HCT116 (cell line): ENCODE measurements at regions not wholly inside any gene's neighbourhood (a gene's known extent, or its start where the extent isn't known, plus 50 kb on each side); places are given as distances from the start of the nearest gene placed in this dataset.

Experiments used
- ATAC-seq: fragments of 200-7000 bp; cut with Tn5 transposase; 2 replicates; pipeline ENCODE4 v1.9.1; 2020; ENCODE audit warnings: mild to moderate bottlenecking, moderate library complexity
- BruUV-seq: library from RNA; stranded (reverse); fragments of 400-500 nt; replicated peaks from 2 replicates; lab custom pipeline; 2021; lab: Mats Ljungman, UMichigan
- CTCF ChIA-PET: fragments of 300-600 bp; sonication (Branson Sonifier 250); formaldehyde crosslinking; loops from one replicate; lab custom pipeline; 2021; ENCODE audit warnings: antibody characterized with exemption; lab: Charles Lee
- POLR2A ChIA-PET: fragments of 300-600, 350-600 bp; sonication (Branson Sonifier 250); formaldehyde crosslinking; loops from one replicate; lab custom pipeline; 2021; ENCODE audit warnings: antibody characterized with exemption; lab: Charles Lee
- RAD21 ChIA-PET, 2 experiments: fragments of 300-600 bp; sonication (Branson Sonifier 250); formaldehyde crosslinking; loops; one replicate each; lab custom pipeline; 2023; ENCODE audit warnings: low total read pairs in 2 of 2; ENCODE audit not compliant: uncharacterized antibody in 2 of 2, unreplicated experiment in 2 of 2, low non-redundant PET in 1 of 2; lab: Charles Lee
- DNase-seq: peaks from one replicate; pipeline ENCODE4 v3.0.0-alpha.2; 2010; ENCODE audit warnings: low read depth, low spot score
- H2AFZ ChIP-seq: fragments of 200-600 bp; shearing (Covaris generic), sonication (generic); 2 replicates; pipeline ENCODE4 v1.6.1; 2017; ENCODE audit warnings: low read depth, mixed run types, mixed read lengths, antibody characterized with exemption, low read length; ENCODE audit not compliant: poor library complexity, severe bottlenecking
- H3K27ac ChIP-seq: 2 replicates; pipeline ENCODE4 v1.5.1; 2012; ENCODE audit warnings: low read depth, low read length
- H3K27me3 ChIP-seq: fragments of 200-600 bp; sonication (generic); 2 replicates; pipeline ENCODE4 v1.6.1; 2016; ENCODE audit warnings: mixed run types, low read length, mixed read lengths; ENCODE audit not compliant: insufficient read depth
- H3K36me3 ChIP-seq, 2 experiments: fragments of 200-500 bp in 1 of 2; fragments of 200-600 bp in 1 of 2; sonication (Bioruptor generic) in 1 of 2; sonication (generic) in 1 of 2; 2 replicates each; pipeline versions ENCODE4 v1.5.1 to v1.6.1; 2014 to 2016; ENCODE audit warnings: low read length in 2 of 2, inconsistent platforms in 1 of 2, mixed read lengths in 1 of 2, mixed run types in 1 of 2; ENCODE audit not compliant: insufficient read depth in 2 of 2, control insufficient read depth in 1 of 2
- H3K4me1 ChIP-seq, 2 experiments: fragments of 200-600 bp in 1 of 2; sonication (generic) in 1 of 2; 2 replicates each; pipeline versions ENCODE4 v1.5.1 to v1.6.1; 2012 to 2017; ENCODE audit warnings: low read length in 2 of 2, inconsistent platforms in 1 of 2, mild to moderate bottlenecking in 1 of 2, mixed read lengths in 1 of 2, mixed run types in 1 of 2, moderate library complexity in 1 of 2; ENCODE audit not compliant: insufficient read depth in 2 of 2, control insufficient read depth in 1 of 2
- H3K4me2 ChIP-seq: fragments of 200-600 bp; sonication (generic); 2 replicates; pipeline ENCODE4 v1.6.1; 2017; ENCODE audit warnings: mixed run types, low read length, mixed read lengths
- H3K4me3 ChIP-seq, 2 experiments: fragments of 200-600 bp in 1 of 2; sonication (generic) in 1 of 2; replicated peaks in 1 of 2; 2 replicates each; pipeline ENCODE4 v1.5.1; 2011 to 2016; ENCODE audit warnings: low read length in 2 of 2, control low read depth in 1 of 2, low read depth in 1 of 2, mild to moderate bottlenecking in 1 of 2, mixed read lengths in 1 of 2, mixed run types in 1 of 2
- H3K79me2 ChIP-seq: fragments of 200-600 bp; sonication (generic); 2 replicates; pipeline ENCODE4 v1.6.1; 2017; ENCODE audit warnings: mild to moderate bottlenecking, mixed run types, low read length, moderate library complexity, mixed read lengths; ENCODE audit not compliant: insufficient read depth
- H3K9ac ChIP-seq: fragments of 200-600 bp; sonication (generic); 2 replicates; pipeline ENCODE4 v1.6.1; 2016; ENCODE audit warnings: low read length, mixed read lengths
- H3K9me2 ChIP-seq: fragments of 200-600 bp; sonication (generic), shearing (Covaris generic); 2 replicates; pipeline ENCODE4 v1.6.1; 2017; ENCODE audit warnings: mixed run types, mild to moderate bottlenecking, moderate library complexity; ENCODE audit not compliant: insufficient read depth
- H3K9me3 ChIP-seq, 2 experiments: fragments of 200-500 bp in 1 of 2; fragments of 200-600 bp in 1 of 2; sonication (Bioruptor generic) in 1 of 2; sonication (generic) in 1 of 2; 2 replicates each; pipeline ENCODE4 v1.6.1; 2014 to 2017; ENCODE audit warnings: low read length in 2 of 2, mixed read lengths in 2 of 2, inconsistent platforms in 1 of 2, low read depth in 1 of 2, mild to moderate bottlenecking in 1 of 2, mixed run types in 1 of 2, moderate library complexity in 1 of 2; ENCODE audit not compliant: control insufficient read depth in 1 of 2, insufficient read depth in 1 of 2
- H4K20me1 ChIP-seq: fragments of 200-600 bp; sonication (generic), shearing (Covaris generic); 2 replicates; pipeline ENCODE4 v1.6.1; 2017; ENCODE audit warnings: mixed run types, mild to moderate bottlenecking, moderate library complexity; ENCODE audit not compliant: insufficient read depth
- CBX3 ChIP-seq: IDR thresholded peaks from 2 replicates; pipeline ENCODE4 v1.6.1; 2012; ENCODE audit warnings: low read depth
- CEBPB ChIP-seq: IDR thresholded peaks from 2 replicates; pipeline ENCODE4 v1.6.1; 2012; ENCODE audit warnings: low read depth
- EGR1 ChIP-seq: IDR thresholded peaks from 2 replicates; pipeline ENCODE4 v1.6.1; 2012; ENCODE audit warnings: low read depth
- EZH2phosphoT487 ChIP-seq: fragments of 200-600 bp; IDR thresholded peaks from 2 replicates; pipeline ENCODE4 v1.6.1; 2018; ENCODE audit warnings: antibody characterized with exemption, borderline replicate concordance
- FOSL1 ChIP-seq: IDR thresholded peaks from 2 replicates; pipeline ENCODE4 v1.6.1; 2012; ENCODE audit warnings: low read depth
- JUND ChIP-seq: IDR thresholded peaks from 2 replicates; pipeline ENCODE4 v1.6.1; 2012
- MAX ChIP-seq: IDR thresholded peaks from 2 replicates; pipeline ENCODE4 v1.6.1; 2012
- POLR2A ChIP-seq: IDR thresholded peaks from 2 replicates; pipeline ENCODE4 v1.7.0; 2011; ENCODE audit warnings: borderline replicate concordance; ENCODE audit not compliant: insufficient read depth, insufficient read length; ENCODE audit errors: extremely low read depth
- RAD21 ChIP-seq: IDR thresholded peaks from 2 replicates; pipeline ENCODE4 v1.6.1; 2012; ENCODE audit warnings: low read depth, mild to moderate bottlenecking
- SP1 ChIP-seq: IDR thresholded peaks from 2 replicates; pipeline ENCODE4 v1.6.1; 2012; ENCODE audit warnings: low read depth
- SRF ChIP-seq: IDR thresholded peaks from 2 replicates; pipeline ENCODE4 v1.6.1; 2012; ENCODE audit warnings: low read depth
- TCF7L2 ChIP-seq: IDR thresholded peaks from 2 replicates; pipeline ENCODE4 v1.7.0; 2011; ENCODE audit warnings: borderline replicate concordance, inconsistent platforms; ENCODE audit not compliant: insufficient read depth, insufficient read length; ENCODE audit errors: extremely low read depth
- ZBTB33 ChIP-seq: IDR thresholded peaks from 2 replicates; pipeline ENCODE4 v1.6.1; 2011; ENCODE audit warnings: mild to moderate bottlenecking, low read length, moderate library complexity; ENCODE audit not compliant: insufficient replicate concordance; ENCODE audit errors: extremely low read depth
- ZFX ChIP-seq: fragments of 450-650 bp; IDR thresholded peaks from 2 replicates; pipeline ENCODE4 v1.6.1; 2017
- ZNF274 ChIP-seq: fragments of 200-500 bp; sonication (Bioruptor generic); IDR thresholded peaks from 2 replicates; pipeline ENCODE4 v1.6.1; 2014; ENCODE audit warnings: mild to moderate bottlenecking, low read depth, low read length, inconsistent platforms
- intact Hi-C: fragments of 100-400 bp; cut with micrococcal nuclease; formaldehyde crosslinking; loops from 2 replicates; pipeline ENCODE4 v1.10.0; 2022
- TF ChIP-seq, protein P1 (sequence below): IDR thresholded peaks from 2 replicates; pipeline ENCODE4 v1.6.1; 2012; ENCODE audit warnings: low read depth
- TF ChIP-seq, protein P2 (sequence below): IDR thresholded peaks from 2 replicates; pipeline ENCODE4 v1.6.1; 2012

DNA sequence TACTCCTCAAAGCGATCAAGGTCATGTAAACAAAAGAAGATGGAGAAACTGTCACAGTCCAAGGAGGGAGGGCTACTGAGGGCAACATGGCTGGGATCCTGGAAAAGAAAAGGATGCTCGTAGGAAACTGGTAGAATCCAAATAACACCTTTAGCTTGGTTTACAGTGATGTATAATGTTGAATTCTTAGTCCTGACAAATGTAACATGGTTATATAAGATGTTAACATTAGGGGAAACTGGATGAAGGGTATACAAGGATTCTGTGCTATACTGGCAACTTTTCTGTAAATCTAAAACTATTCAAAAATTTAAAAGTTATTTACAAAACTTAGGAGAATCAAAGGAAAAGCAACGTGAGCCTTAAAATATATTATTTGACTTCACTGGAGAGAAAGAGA is 257.0 kb downstream of the TTC32 start:
- no peaks in the 10 kb centered on the region for H4K20me1 ChIP-seq
- H3K4me2 ChIP-seq, result no peak overlapping the region
- intact Hi-C loops, result no loop called here
- BruUV-seq, result no TSS peak
- H3K4me3 ChIP-seq, result no peak overlapping the region
- no peaks in the 10 kb centered on the region for H3K36me3 ChIP-seq
- TF ChIP-seq SRF (no peak), JUND (no peak), MAX (no peak), FOSL1 (no peak), CBX3 (no peak), ZFX (no peak)
- TF ChIP-seq, protein P1, sequence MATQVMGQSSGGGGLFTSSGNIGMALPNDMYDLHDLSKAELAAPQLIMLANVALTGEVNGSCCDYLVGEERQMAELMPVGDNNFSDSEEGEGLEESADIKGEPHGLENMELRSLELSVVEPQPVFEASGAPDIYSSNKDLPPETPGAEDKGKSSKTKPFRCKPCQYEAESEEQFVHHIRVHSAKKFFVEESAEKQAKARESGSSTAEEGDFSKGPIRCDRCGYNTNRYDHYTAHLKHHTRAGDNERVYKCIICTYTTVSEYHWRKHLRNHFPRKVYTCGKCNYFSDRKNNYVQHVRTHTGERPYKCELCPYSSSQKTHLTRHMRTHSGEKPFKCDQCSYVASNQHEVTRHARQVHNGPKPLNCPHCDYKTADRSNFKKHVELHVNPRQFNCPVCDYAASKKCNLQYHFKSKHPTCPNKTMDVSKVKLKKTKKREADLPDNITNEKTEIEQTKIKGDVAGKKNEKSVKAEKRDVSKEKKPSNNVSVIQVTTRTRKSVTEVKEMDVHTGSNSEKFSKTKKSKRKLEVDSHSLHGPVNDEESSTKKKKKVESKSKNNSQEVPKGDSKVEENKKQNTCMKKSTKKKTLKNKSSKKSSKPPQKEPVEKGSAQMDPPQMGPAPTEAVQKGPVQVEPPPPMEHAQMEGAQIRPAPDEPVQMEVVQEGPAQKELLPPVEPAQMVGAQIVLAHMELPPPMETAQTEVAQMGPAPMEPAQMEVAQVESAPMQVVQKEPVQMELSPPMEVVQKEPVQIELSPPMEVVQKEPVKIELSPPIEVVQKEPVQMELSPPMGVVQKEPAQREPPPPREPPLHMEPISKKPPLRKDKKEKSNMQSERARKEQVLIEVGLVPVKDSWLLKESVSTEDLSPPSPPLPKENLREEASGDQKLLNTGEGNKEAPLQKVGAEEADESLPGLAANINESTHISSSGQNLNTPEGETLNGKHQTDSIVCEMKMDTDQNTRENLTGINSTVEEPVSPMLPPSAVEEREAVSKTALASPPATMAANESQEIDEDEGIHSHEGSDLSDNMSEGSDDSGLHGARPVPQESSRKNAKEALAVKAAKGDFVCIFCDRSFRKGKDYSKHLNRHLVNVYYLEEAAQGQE, result no peak
- no peak overlapping the region for H3K27ac ChIP-seq
- no peaks in the 10 kb centered on the region; the same call in 1 of the 2 replicates for H3K27me3 ChIP-seq
- RAD21 ChIA-PET, result no interaction called here
- no peak overlapping the region for H2AFZ ChIP-seq
- POLR2A ChIA-PET, result interaction anchor here (1.2 kb wide), 1 partner anchor 12 kb away, joined by 3 read pairs; no protein-coding TSS in a partner anchor
- no peak for ATAC-seq
- no peak for DNase-seq
- no peak overlapping the region for H3K9ac ChIP-seq
- no peaks in the 10 kb centered on the region for H3K4me1 ChIP-seq
- no peaks in the 10 kb centered on the region for H3K79me2 ChIP-seq
- H3K9me2 ChIP-seq, result no peaks in the 10 kb centered on the region
- CTCF ChIA-PET, result no interaction called here
- H3K9me3 ChIP-seq, result no peaks in the 10 kb centered on the region

DNA sequence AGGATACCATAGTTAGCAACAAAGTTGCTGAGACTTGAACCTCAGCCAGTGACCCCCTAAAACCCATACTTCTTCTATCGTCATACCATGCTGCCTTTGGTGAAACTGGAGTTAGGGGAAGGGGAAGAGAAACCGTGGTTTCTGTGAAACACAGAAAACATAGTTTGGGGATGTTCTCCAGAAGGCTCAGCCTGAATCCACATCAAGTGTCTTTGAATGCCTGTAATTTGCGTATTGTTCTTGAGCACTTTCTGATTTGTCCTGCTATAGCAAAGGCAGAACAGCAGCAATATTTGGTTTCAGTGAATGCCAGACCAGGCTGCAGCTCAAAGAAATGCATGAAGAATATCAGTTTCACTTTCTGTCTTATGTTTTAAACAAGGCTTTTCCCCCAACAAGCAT is 258.7 kb downstream of the TTC32 start:
- Histone ChIP-seq H3K4me2 (no peak overlapping the region), H3K27ac (no peak overlapping the region), H3K27me3 (no peaks in the 10 kb centered on the region; the same call in 1 of the 2 replicates), H3K9me2 (no peaks in the 10 kb centered on the region), H2AFZ (no peak overlapping the region), H3K9me3 (no peaks in the 10 kb centered on the region), H4K20me1 (no peaks in the 10 kb centered on the region), H3K4me1 (no peaks in the 10 kb centered on the region)
- POLR2A ChIA-PET, result no interaction called here
- DNase-seq, result no peak
- BruUV-seq, result no TSS peak
- no peak for ATAC-seq
- intact Hi-C loops, result no loop called here
- TF ChIP-seq ZNF274, result no peak
- TF ChIP-seq MAX, result no peak
- no peak for TF ChIP-seq EZH2phosphoT487
- no peak for TF ChIP-seq SP1
- TF ChIP-seq SRF, result no peak
- TF ChIP-seq POLR2A, result no peak
- TF ChIP-seq CEBPB, result no peak
- no peak for TF ChIP-seq JUND
- TF ChIP-seq RAD21, result no peak
- no peak for TF ChIP-seq EGR1
- no peak for TF ChIP-seq TCF7L2
- TF ChIP-seq ZBTB33, result no peak
- TF ChIP-seq, protein P2, sequence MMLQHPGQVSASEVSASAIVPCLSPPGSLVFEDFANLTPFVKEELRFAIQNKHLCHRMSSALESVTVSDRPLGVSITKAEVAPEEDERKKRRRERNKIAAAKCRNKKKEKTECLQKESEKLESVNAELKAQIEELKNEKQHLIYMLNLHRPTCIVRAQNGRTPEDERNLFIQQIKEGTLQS, result no peak
- TF ChIP-seq, all 23 proteins: peak for 0
- Histone ChIP-seq H3K9ac (no peak overlapping the region), H3K79me2 (no peaks in the 10 kb centered on the region), H3K36me3 (no peaks in the 10 kb centered on the region), H3K4me3 (no peak overlapping the region)
- ChIA-PET CTCF (no interaction called here), RAD21 (no interaction called here)
